ENCODE measurements at regions not wholly inside any gene's neighbourhood (a gene's known extent, or its start where the extent isn't known, plus 50 kb on each side); places are given as distances from the start of the nearest gene placed in this dataset.
A peak's percentile ranks its signal among the peaks of the same experiment; 100 is the strongest.

GRCh38 chr2:150971910-150972309 lies 289.8 kb downstream of the RBM43 start:
- no peak for DNase-seq

GRCh38 chr2:150963336-150963735 lies 298.3 kb downstream of the RBM43 start:
- DNase-seq: no peak

GRCh38 chr2:150955231-150955630 lies 306.4 kb downstream of the RBM43 start:
- no peak for DNase-seq

GRCh38 chr2:150946831-150947230 lies 314.8 kb downstream of the RBM43 start:
- no peak for DNase-seq

GRCh38 chr2:150944315-150944714 lies 317.3 kb downstream of the RBM43 start:
- no peak for DNase-seq

- DNase-seq: no peak
These were observed 322.6 kb downstream of the RBM43 start for GRCh38 chr2:150939087-150939486.

GRCh38 chr2:150938527-150938926 lies 323.1 kb downstream of the RBM43 start:
- no peak for DNase-seq

- DNase-seq: no peak
These were observed 324.6 kb downstream of the RBM43 start for GRCh38 chr2:150937030-150937429.

GRCh38 chr2:150931451-150931850 lies 330.2 kb downstream of the RBM43 start:
- no peak for DNase-seq

- DNase-seq: no peak
These were observed 336.1 kb downstream of the RBM43 start for GRCh38 chr2:150925611-150926010.

- DNase-seq: no peak
These were observed 336.8 kb downstream of the RBM43 start for GRCh38 chr2:150924878-150925277.

- no peak for DNase-seq
These were observed 341.8 kb downstream of the RBM43 start for GRCh38 chr2:150919901-150920300.

- no peak for DNase-seq
These were observed 343.5 kb downstream of the RBM43 start for GRCh38 chr2:150917961-150918713.

- DNase-seq: no peak
These were observed 344.9 kb downstream of the RBM43 start for GRCh38 chr2:150916467-150917396.

- DNase-seq: peak in 1 of 2 donors; percentile 35
These were observed 349.8 kb downstream of the RBM43 start for GRCh38 chr2:150911766-150912280.

- no peak for DNase-seq
These were observed 352.1 kb downstream of the RBM43 start for GRCh38 chr2:150909613-150910012.

- DNase-seq: no peak
These were observed 352.6 kb downstream of the RBM43 start for GRCh38 chr2:150909090-150909489.

GRCh38 chr2:150907466-150907865 lies 354.2 kb downstream of the RBM43 start:
- DNase-seq: no peak

- DNase-seq: no peak
These were observed 358.2 kb downstream of the RBM43 start for GRCh38 chr2:150903461-150903860.

- no peak for DNase-seq
These were observed 358.6 kb downstream of the RBM43 start for GRCh38 chr2:150903055-150903454.

- no peak for DNase-seq
These were observed 360.8 kb downstream of the RBM43 start for GRCh38 chr2:150900913-150901312.

GRCh38 chr2:150895968-150896367 lies 365.7 kb downstream of the RBM43 start:
- no peak for DNase-seq

- DNase-seq: no peak
These were observed 372.5 kb downstream of the RBM43 start for GRCh38 chr2:150889141-150889540.

GRCh38 chr2:150888337-150888736 lies 373.3 kb downstream of the RBM43 start:
- DNase-seq: no peak
